Smooth muscle cell (in vitro differentiated cells): ENCODE measurements at regions not wholly inside any gene's neighbourhood (a gene's known extent, or its start where the extent isn't known, plus 50 kb on each side); places are given as distances from the start of the nearest gene placed in this dataset.

Experiments
- DNase-seq: peaks from one replicate; lab custom pipeline; 2025; ENCODE audit not compliant: unreplicated experiment; lab: John Stamatoyannopoulos, UW
- H2AFZ ChIP-seq: fragments of 200-600 bp; sonication (generic); 2 replicates; pipeline ENCODE4 v1.6.0; 2016; ENCODE audit warnings: antibody characterized with exemption, low read depth, mild to moderate bottlenecking
- H3F3A ChIP-seq: fragments of 200-600 bp; sonication (generic); 2 replicates; pipeline ENCODE4 v1.6.0; 2017; ENCODE audit warnings: antibody characterized with exemption, low read depth
- H3K27ac ChIP-seq: fragments of 200-600 bp; sonication (generic); 2 replicates; pipeline ENCODE4 v1.5.1; 2016; ENCODE audit warnings: low read depth, mild to moderate bottlenecking
- H3K27me3 ChIP-seq: fragments of 200-600 bp; sonication (generic); 2 replicates; pipeline ENCODE4 v1.6.1; 2016; ENCODE audit warnings: low read depth, mild to moderate bottlenecking
- H3K36me3 ChIP-seq: fragments of 200-600 bp; sonication (generic); 2 replicates; pipeline ENCODE4 v1.5.1; 2016; ENCODE audit warnings: low read depth
- H3K4me1 ChIP-seq: fragments of 200-600 bp; sonication (generic); 2 replicates; pipeline ENCODE4 v1.5.1; 2016; ENCODE audit warnings: low read depth
- H3K4me2 ChIP-seq: fragments of 200-600 bp; sonication (generic); 2 replicates; pipeline ENCODE4 v1.6.0; 2016; ENCODE audit warnings: mild to moderate bottlenecking
- H3K4me3 ChIP-seq: fragments of 200-600 bp; sonication (generic); 2 replicates; pipeline ENCODE4 v1.5.1; 2016; ENCODE audit warnings: mild to moderate bottlenecking
- H3K79me2 ChIP-seq: fragments of 200-600 bp; sonication (generic); 2 replicates; pipeline ENCODE4 v1.6.0; 2016; ENCODE audit warnings: low read depth, mild to moderate bottlenecking
- H3K9ac ChIP-seq: fragments of 200-600 bp; sonication (generic); 2 replicates; pipeline ENCODE4 v1.6.0; 2016; ENCODE audit warnings: low read depth
- H3K9me3 ChIP-seq: fragments of 200-600 bp; sonication (generic); replicated peaks from 2 replicates; pipeline ENCODE4 v1.5.1; 2016; ENCODE audit warnings: low read depth
- H4K20me1 ChIP-seq: fragments of 200-600 bp; sonication (generic); 2 replicates; pipeline ENCODE4 v1.6.0; 2016; ENCODE audit warnings: low read depth
- WGBS: methylation state at CpG from one replicate; pipeline ENCODE4 v1.1.7; 2016; ENCODE audit warnings: low lambda C conversion rate; 5-methylcytosine and 5-hydroxymethylcytosine counted together
- TF ChIP-seq, protein P1 (sequence below): fragments of 200-600 bp; sonication (generic); IDR thresholded peaks from 2 replicates; pipeline ENCODE4 v1.5.1; 2017; ENCODE audit warnings: borderline replicate concordance, mild to moderate bottlenecking, antibody characterized with exemption; ENCODE audit not compliant: insufficient read depth, poor library complexity, severe bottlenecking

DNA sequence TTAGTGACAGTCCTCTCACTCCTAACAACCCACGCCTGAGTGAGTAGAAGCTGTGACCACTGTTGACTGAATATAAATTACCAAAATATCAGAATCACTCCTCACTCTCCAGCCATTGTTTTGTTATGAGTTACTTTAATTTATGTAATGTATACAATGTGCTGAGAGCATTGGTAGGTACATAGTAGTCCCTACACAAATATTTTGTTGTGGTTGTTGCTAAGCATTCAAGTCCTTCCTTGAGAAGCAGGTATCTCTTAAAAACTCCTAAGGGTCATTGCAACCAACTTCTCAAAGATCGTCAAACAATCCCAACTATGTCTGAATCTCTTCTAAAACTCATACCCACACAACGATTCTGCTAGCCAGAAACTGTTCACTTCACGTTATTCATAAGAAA, 476.8 kb upstream of the TNP1 start:
- WGBS, result 91% methylated on average over 4 of the region's 4 CpGs
- no peaks in the 10 kb centered on the region for H3K79me2 ChIP-seq
- H3K27me3 ChIP-seq, result no peaks in the 10 kb centered on the region
- H2AFZ ChIP-seq, result no peak overlapping the region
- no peak overlapping the region for H3K4me3 ChIP-seq
- no peaks in the 10 kb centered on the region for H3K36me3 ChIP-seq
- peaks cover 5% of the 10 kb centered on the region for H3K4me1 ChIP-seq
- no peak overlapping the region for H3K9ac ChIP-seq
- H3K27ac ChIP-seq, result no peak overlapping the region
- no peaks in the 10 kb centered on the region for H3K9me3 ChIP-seq
- H4K20me1 ChIP-seq, result no peaks in the 10 kb centered on the region
- peaks cover 8% of the 10 kb centered on the region for H3F3A ChIP-seq
- no peak for DNase-seq
- no peak overlapping the region for H3K4me2 ChIP-seq
- TF ChIP-seq, protein P1, sequence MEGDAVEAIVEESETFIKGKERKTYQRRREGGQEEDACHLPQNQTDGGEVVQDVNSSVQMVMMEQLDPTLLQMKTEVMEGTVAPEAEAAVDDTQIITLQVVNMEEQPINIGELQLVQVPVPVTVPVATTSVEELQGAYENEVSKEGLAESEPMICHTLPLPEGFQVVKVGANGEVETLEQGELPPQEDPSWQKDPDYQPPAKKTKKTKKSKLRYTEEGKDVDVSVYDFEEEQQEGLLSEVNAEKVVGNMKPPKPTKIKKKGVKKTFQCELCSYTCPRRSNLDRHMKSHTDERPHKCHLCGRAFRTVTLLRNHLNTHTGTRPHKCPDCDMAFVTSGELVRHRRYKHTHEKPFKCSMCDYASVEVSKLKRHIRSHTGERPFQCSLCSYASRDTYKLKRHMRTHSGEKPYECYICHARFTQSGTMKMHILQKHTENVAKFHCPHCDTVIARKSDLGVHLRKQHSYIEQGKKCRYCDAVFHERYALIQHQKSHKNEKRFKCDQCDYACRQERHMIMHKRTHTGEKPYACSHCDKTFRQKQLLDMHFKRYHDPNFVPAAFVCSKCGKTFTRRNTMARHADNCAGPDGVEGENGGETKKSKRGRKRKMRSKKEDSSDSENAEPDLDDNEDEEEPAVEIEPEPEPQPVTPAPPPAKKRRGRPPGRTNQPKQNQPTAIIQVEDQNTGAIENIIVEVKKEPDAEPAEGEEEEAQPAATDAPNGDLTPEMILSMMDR, result no peak

- H3K27me3 ChIP-seq, result no peaks in the 10 kb centered on the region
These were observed 475.6 kb upstream of the TNP1 start for GRCh38 chr2:217335341-217335966.

GRCh38 chr2:217334561-217334960, 474.7 kb upstream of the TNP1 start:
- H3K27ac ChIP-seq, result no peak overlapping the region
- TF ChIP-seq, protein P1, result no peak
- H3K79me2 ChIP-seq, result no peaks in the 10 kb centered on the region
- H3F3A ChIP-seq, result peaks cover 8% of the 10 kb centered on the region
- no peaks in the 10 kb centered on the region for H3K36me3 ChIP-seq
- H3K4me3 ChIP-seq, result no peak overlapping the region
- no peak overlapping the region for H2AFZ ChIP-seq
- no peak for DNase-seq
- H3K9ac ChIP-seq, result no peak overlapping the region
- no peaks in the 10 kb centered on the region for H3K27me3 ChIP-seq
- no peak overlapping the region for H3K4me2 ChIP-seq
- H3K9me3 ChIP-seq, result no peaks in the 10 kb centered on the region
- no peaks in the 10 kb centered on the region for H4K20me1 ChIP-seq
- H3K4me1 ChIP-seq, result peaks cover 5% of the 10 kb centered on the region

More at GRCh38 chr2:217335341-217335966, 475.6 kb upstream of the TNP1 start:
- H3K36me3 ChIP-seq, result no peaks in the 10 kb centered on the region
- H3K9ac ChIP-seq, result no peak overlapping the region
- H3K4me1 ChIP-seq, result peaks cover 5% of the 10 kb centered on the region
- 73% methylated on average over 5 of the region's 5 CpGs for WGBS
- H3K27ac ChIP-seq, result no peak overlapping the region
- no peaks in the 10 kb centered on the region for H3K9me3 ChIP-seq
- TF ChIP-seq, protein P1, result no peak
- no peak overlapping the region for H2AFZ ChIP-seq
- no peaks in the 10 kb centered on the region for H3K79me2 ChIP-seq
- H3F3A ChIP-seq, result peaks cover 8% of the 10 kb centered on the region
- H3K4me2 ChIP-seq, result no peak overlapping the region
- no peak for DNase-seq
- H4K20me1 ChIP-seq, result no peaks in the 10 kb centered on the region
- H3K4me3 ChIP-seq, result no peak overlapping the region

- 84% methylated on average over 9 of the region's 9 CpGs for WGBS
- TF ChIP-seq, protein P1, result no peak
- H3K79me2 ChIP-seq, result no peaks in the 10 kb centered on the region
- H3K4me1 ChIP-seq, result peaks cover under 1% of the 10 kb centered on the region
- H3F3A ChIP-seq, result peaks cover 2% of the 10 kb centered on the region
- no peak overlapping the region for H3K27ac ChIP-seq
- no peak for DNase-seq
- no peaks in the 10 kb centered on the region for H3K9me3 ChIP-seq
- H3K4me2 ChIP-seq, result no peak overlapping the region
- no peak overlapping the region for H3K4me3 ChIP-seq
- no peaks in the 10 kb centered on the region for H4K20me1 ChIP-seq
- no peaks in the 10 kb centered on the region for H3K36me3 ChIP-seq
- H2AFZ ChIP-seq, result no peak overlapping the region
- H3K9ac ChIP-seq, result no peak overlapping the region
- no peaks in the 10 kb centered on the region for H3K27me3 ChIP-seq
These were observed 473.0 kb upstream of the TNP1 start for GRCh38 chr2:217332866-217333265.
